RPMI8226 (cell line): ENCODE measurements at regions not wholly inside any gene's neighbourhood (a gene's known extent, or its start where the extent isn't known, plus 50 kb on each side); places are given as distances from the start of the nearest gene placed in this dataset.
A peak's percentile ranks its signal among the peaks of the same experiment; 100 is the strongest.

Experiments used
- DNase-seq: peaks from one replicate; pipeline ENCODE4 v3.0.0-alpha.2; 2015

GRCh38 chr15:62272290-62272689 lies 107.2 kb upstream of the C2CD4B start:
- no peak for DNase-seq

- DNase-seq, result no peak
Observed at GRCh38 chr15:62275831-62276230, 110.7 kb upstream of the C2CD4B start.

- DNase-seq, result peak; percentile 12
Observed at GRCh38 chr15:62277816-62278394, 112.8 kb upstream of the C2CD4B start.

DNA sequence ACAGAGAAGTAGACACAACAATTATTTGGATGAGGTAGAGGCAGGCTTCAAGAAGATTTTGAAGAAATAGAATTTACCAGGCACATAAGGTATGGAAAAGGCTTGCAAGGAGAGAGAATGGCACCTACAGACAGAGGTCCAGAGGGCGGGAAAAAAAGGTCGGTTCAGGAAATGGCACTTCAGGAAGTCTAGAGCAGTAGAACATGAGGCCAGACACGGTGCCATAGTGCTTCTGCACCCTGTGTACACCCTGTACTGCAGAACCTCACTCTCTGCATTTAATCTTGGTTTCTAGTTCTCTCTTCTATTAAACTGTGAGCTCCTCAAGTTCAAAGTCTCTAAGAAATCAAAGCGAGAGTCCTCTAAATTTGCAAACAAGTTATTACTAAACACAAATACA lies 113.4 kb upstream of the C2CD4B start:
- no peak for DNase-seq

DNA sequence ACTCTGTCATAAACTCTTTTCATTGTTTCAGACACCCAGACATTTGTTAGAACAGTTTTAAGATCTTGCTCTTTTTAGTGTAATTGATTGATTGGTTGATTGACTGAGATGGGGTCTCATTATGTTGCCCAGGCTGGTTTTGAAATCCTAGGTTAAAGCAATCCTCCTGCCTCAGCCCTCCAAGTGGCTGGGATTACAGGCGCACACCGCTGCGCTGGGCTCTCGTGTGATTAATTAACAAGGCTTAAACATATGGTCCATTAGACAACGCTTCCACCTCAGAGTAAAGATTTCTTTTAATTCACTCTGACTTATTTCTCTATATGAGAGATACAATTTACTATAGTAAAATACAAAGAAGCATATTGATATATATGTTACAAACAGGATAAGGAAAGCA lies 114.0 kb upstream of the C2CD4B start:
- DNase-seq, result peak; percentile 12

DNA sequence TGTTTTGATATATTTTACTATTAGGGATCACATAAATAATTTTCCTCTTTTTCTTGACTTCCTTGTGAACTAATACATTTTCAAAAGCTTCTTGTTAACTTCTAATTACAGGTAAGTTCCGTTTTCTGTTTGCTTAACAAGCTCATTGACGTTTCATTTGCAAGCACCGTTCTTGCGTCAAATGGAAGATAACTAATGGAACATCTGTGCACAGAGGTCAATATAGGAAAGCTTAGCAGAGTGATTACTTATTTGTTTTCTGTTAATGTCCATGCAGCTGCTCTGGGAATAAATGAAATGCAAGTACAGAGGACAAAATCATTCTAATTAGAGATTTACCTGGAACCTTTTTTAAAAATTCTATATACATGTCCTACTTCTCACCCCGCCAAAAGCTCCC lies 115.5 kb upstream of the C2CD4B start:
- peak; percentile 28 for DNase-seq

- DNase-seq, result peak; percentile 78
Observed at GRCh38 chr15:62281801-62282200, 116.7 kb upstream of the C2CD4B start.

GRCh38 chr15:62287066-62287857 lies 122.2 kb upstream of the C2CD4B start:
- no peak for DNase-seq

- DNase-seq, result no peak
Observed at GRCh38 chr15:62288361-62289017, 123.4 kb upstream of the C2CD4B start.

DNA sequence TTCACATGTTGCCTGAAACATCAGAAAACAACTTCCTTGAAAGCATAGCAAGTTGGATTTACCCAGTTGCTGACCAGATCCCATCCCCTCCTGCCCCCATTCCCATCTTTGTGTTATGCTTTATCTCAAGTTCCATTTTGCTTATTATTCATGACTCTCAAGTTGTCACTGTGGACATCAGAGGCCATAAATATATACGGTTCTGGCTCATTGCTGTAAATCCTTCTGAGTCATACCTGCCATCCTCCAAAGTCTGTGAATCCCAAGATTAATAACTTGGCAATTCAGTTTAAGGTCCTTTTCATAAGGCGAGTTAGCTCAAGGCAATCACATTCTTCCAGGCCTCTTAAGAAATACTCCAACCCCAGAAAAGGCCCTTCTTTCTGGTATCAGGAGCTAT lies 126.2 kb upstream of the C2CD4B start:
- DNase-seq, result no peak

GRCh38 chr15:62296756-62297507 lies 131.8 kb upstream of the C2CD4B start:
- DNase-seq, result no peak

GRCh38 chr15:62297522-62297921 lies 132.4 kb upstream of the C2CD4B start:
- no peak for DNase-seq

GRCh38 chr15:62297933-62298332 lies 132.8 kb upstream of the C2CD4B start:
- DNase-seq, result no peak

DNA sequence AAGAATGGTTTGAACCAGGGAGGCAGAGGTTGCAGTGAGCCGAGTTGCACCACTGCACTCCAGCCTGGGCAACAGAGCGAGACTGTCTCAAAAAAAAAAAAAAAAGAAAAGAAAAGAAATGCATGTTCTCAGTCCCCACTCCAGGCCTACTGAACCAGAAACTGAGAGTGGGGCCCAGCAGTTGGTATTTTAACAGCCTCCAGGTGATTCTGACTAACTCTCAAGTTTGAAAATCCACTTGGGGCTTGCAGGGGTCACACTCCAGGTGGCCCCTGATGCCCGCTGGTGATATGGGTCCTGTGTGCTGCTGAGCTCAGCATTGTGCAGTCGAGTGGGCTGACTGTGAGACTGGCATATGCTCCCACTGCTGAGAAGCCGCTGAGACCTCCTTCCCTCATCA lies 133.7 kb upstream of the C2CD4B start:
- no peak for DNase-seq

- DNase-seq, result no peak
Observed at GRCh38 chr15:62299541-62299940, 134.5 kb upstream of the C2CD4B start.

- no peak for DNase-seq
Observed at GRCh38 chr15:62301993-62302675, 137.0 kb upstream of the C2CD4B start.

DNA sequence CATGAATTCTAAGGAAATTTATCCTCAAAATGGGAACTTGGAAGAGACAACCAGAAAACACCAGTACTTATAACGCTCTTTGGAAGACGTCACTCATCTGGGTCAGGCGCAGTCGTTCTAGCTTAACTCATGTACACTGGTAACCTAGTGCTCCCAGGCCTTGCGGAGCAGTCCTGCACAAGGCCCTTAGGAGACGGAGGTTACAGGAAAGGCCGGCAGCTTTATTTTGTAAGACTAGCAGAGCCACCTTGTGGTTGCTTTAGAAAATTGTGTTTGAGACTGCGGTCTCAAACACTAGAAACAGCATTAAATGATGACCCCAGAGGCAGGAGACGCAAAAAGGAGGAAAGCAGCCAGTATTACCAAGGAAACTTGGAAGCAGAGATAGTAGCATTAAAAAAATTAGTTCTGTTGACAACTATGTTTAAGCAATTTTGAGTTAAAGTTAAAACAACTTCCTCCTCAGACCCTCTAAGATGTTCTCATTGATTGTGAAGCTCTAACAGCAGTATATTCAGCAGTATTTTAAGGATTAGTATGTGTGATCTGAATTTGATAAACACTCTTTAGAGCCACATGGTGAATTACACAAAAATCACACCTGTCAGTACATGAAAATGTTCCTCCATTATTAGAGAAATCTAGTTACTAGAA lies 141.9 kb upstream of the C2CD4B start:
- DNase-seq, result peak; percentile 83

GRCh38 chr15:62307551-62307950 lies 142.5 kb upstream of the C2CD4B start:
- DNase-seq, result no peak

DNA sequence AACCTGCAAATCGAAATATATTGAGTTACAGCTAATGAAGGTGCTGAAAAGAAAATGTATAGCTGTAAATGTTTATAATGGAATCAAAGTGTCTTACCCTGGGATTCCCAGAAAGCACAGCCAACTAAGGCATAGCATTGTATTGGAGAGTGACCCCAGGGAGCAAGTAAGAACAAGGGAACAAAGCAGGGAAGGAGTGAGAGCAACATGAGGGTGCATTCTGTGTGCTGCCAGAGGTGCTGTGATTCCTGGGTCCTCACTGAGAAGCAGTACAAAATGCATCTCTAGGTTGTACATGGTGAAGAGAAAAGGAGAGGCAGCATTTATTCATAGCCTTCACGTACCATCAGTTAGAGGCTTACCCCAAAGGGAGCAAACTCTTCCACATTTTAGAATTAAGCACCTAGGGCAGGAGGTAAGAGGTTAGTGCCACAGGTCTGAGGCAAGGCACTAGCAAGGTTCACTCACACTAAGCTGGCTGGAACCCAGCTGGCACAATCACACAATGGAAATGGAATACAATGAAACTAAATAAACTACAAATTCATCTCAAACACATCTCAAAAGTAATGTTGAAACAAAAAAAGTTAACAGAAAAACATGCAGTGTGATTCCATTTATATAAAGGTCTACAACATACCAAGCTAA lies 151.5 kb upstream of the C2CD4B start:
- DNase-seq, result no peak

DNA sequence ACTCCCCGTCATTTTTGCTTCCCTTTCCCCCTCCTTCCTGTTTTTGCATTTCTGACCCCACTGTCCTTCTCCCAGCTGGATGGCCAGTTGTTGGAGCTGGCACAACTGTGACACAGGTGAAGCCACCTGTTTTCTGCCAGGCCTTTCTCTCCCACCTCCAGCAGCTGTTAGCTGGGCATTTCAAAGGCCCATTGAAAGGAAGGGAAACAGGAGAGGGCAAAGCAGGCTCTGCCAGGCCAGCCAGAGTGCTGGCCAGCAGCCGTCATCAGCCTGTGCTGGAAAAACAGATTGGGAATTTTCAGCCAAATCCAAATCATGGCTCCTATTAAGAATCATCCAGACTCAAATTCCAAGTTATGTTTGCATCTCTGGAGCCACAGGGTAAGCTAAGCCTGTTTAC lies 155.2 kb upstream of the C2CD4B start:
- no peak for DNase-seq

- DNase-seq, result no peak
Observed at GRCh38 chr15:62323353-62323890, 158.3 kb upstream of the C2CD4B start.

- no peak for DNase-seq
Observed at GRCh38 chr15:62324382-62324781, 159.3 kb upstream of the C2CD4B start.
